ENCODE measurements at regions not wholly inside any gene's neighbourhood (a gene's known extent, or its start where the extent isn't known, plus 50 kb on each side); places are given as distances from the start of the nearest gene placed in this dataset.

- Histone ChIP-seq H3K36me3 (ENCODE audit: control insufficient read depth, low read length) (no peaks in the 10 kb centered on the region), H3K9me3 (ENCODE audit: control insufficient read depth, insufficient read depth, low read length) (no peaks in the 10 kb centered on the region), H3F3A (ENCODE audit: control insufficient read depth, insufficient read depth) (no peaks in the 10 kb centered on the region), H3K27me3 (ENCODE audit: control insufficient read depth, low read length) (no peaks in the 10 kb centered on the region), H4K20me1 (ENCODE audit: control insufficient read depth, insufficient read depth, low read depth, low read length) (no peaks in the 10 kb centered on the region), H3K4me3 (ENCODE audit: low read length) (no peak overlapping the region), H3K4me2 (ENCODE audit: low read length) (no peak overlapping the region), H3K4me1 (ENCODE audit: control insufficient read depth, low read length) (no peaks in the 10 kb centered on the region), H3K79me2 (ENCODE audit: control insufficient read depth, low read length) (no peaks in the 10 kb centered on the region), H3K9me2 (replicated peaks; ENCODE audit: control insufficient read depth, low read length) (no peaks in the 10 kb centered on the region), H3K27ac (ENCODE audit: low read depth, low read length) (no peak overlapping the region)
- TF ChIP-seq CTCF (IDR thresholded peaks at IDR 0.05; ENCODE audit: low read depth, low read length, poor library complexity, severe bottlenecking) (no peak), EZH2phosphoT487 (IDR thresholded peaks at IDR 0.05; ENCODE audit: borderline replicate concordance, low read length) (no peak)
Measured at GRCh38 chr9:16352251-16352650, 518.2 kb downstream of the BNC2 start.

- H3K4me2 ChIP-seq (ENCODE audit: low read length), result no peak overlapping the region
- TF ChIP-seq EZH2phosphoT487 (IDR thresholded peaks at IDR 0.05; ENCODE audit: borderline replicate concordance, low read length) (no peak), CTCF (IDR thresholded peaks at IDR 0.05; ENCODE audit: low read depth, low read length, poor library complexity, severe bottlenecking) (no peak)
- H3K4me1 ChIP-seq (ENCODE audit: control insufficient read depth, low read length), result no peaks in the 10 kb centered on the region
- no peaks in the 10 kb centered on the region for H3K9me2 ChIP-seq (replicated peaks; ENCODE audit: control insufficient read depth, low read length)
- H4K20me1 ChIP-seq (ENCODE audit: control insufficient read depth, insufficient read depth, low read depth, low read length), result no peaks in the 10 kb centered on the region
- H3K27me3 ChIP-seq (ENCODE audit: control insufficient read depth, low read length), result no peaks in the 10 kb centered on the region
- no peaks in the 10 kb centered on the region for H3K36me3 ChIP-seq (ENCODE audit: control insufficient read depth, low read length)
- H3K4me3 ChIP-seq (ENCODE audit: low read length), result no peak overlapping the region
- no peaks in the 10 kb centered on the region for H3F3A ChIP-seq (ENCODE audit: control insufficient read depth, insufficient read depth)
- H3K79me2 ChIP-seq (ENCODE audit: control insufficient read depth, low read length), result no peaks in the 10 kb centered on the region
- no peaks in the 10 kb centered on the region for H3K9me3 ChIP-seq (ENCODE audit: control insufficient read depth, insufficient read depth, low read length)
- H3K27ac ChIP-seq (ENCODE audit: low read depth, low read length), result no peak overlapping the region
Measured at GRCh38 chr9:16352791-16353401, 517.6 kb downstream of the BNC2 start.

- H3K4me2 ChIP-seq (ENCODE audit: low read length), result no peak overlapping the region
- no peaks in the 10 kb centered on the region for H3K9me2 ChIP-seq (replicated peaks; ENCODE audit: control insufficient read depth, low read length)
- H3K36me3 ChIP-seq (ENCODE audit: control insufficient read depth, low read length), result no peaks in the 10 kb centered on the region
- H3K79me2 ChIP-seq (ENCODE audit: control insufficient read depth, low read length), result no peaks in the 10 kb centered on the region
- TF ChIP-seq EZH2phosphoT487 (IDR thresholded peaks at IDR 0.05; ENCODE audit: borderline replicate concordance, low read length) (no peak), CTCF (IDR thresholded peaks at IDR 0.05; ENCODE audit: low read depth, low read length, poor library complexity, severe bottlenecking) (no peak)
- H3K4me3 ChIP-seq (ENCODE audit: low read length), result no peak overlapping the region
- no peaks in the 10 kb centered on the region for H4K20me1 ChIP-seq (ENCODE audit: control insufficient read depth, insufficient read depth, low read depth, low read length)
- H3K4me1 ChIP-seq (ENCODE audit: control insufficient read depth, low read length), result no peaks in the 10 kb centered on the region
- H3K27ac ChIP-seq (ENCODE audit: low read depth, low read length), result no peak overlapping the region
- H3F3A ChIP-seq (ENCODE audit: control insufficient read depth, insufficient read depth), result no peaks in the 10 kb centered on the region
- no peaks in the 10 kb centered on the region for H3K9me3 ChIP-seq (ENCODE audit: control insufficient read depth, insufficient read depth, low read length)
- no peaks in the 10 kb centered on the region for H3K27me3 ChIP-seq (ENCODE audit: control insufficient read depth, low read length)
Measured at GRCh38 chr9:16356196-16356765, 514.2 kb downstream of the BNC2 start.
